Activated CD4-positive, alpha-beta T cell treated with anti-CD3 and anti-CD28 coated beads, Interleukin-2, amount 50 U/mL, for 4 hours (primary cell): ENCODE measurements at regions not wholly inside any gene's neighbourhood (a gene's known extent, or its start where the extent isn't known, plus 50 kb on each side); places are given as distances from the start of the nearest gene placed in this dataset.

ENCODE experiments used
- DNase-seq, 2 experiments: peaks; one replicate each; pipeline ENCODE4 v3.0.0-alpha.2; 2020

DNA sequence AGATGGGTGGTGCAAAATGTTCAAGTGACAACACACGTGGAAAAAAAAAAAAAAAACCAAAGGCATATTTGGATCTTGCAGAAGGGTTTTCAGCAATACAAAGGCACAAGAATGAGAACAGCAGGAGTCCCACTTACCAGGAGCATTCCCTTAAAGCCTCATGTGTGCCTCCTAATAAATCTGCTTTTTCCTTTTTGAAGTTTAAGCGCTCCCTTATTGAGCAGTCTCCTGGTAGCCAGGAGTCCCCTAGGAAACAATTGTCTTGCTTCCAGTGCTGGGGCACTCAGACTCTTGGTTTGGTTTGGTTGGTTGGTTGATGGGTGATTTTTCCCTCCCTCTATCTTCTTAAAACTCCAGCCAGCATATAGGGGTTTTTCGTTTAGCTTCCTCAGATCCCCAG, 321.8 kb upstream of the NFE2L3 start:
- DNase-seq, result no peak

DNA sequence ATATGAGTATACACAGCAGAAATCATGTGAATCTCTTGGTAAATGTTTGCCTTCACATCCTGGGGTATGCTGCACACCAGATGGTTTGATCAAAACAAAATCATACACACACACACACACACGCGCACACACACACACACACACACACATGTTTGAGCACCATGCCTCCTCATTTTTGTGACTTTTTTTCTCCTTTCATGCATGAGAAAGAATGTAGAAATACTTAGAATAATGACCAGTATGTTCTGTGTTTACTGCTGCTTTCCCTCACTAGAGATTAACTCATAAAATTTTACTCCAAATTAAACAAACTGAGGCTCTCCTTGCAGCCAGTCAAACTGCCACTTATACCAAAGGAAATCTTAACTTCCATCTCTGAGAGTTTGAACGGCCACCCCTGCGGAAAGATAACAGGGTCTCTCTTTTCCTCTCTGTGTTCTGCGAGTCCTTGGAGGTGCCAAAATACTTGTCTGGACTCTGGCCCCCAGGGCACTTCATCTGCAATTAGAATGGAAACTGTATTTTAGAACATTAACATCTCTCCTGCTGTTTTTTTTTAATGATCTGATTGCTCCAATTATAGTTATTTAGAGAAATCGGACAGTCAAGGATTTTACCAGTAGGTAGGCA, 320.8 kb upstream of the NFE2L3 start:
- no peak for DNase-seq

DNA sequence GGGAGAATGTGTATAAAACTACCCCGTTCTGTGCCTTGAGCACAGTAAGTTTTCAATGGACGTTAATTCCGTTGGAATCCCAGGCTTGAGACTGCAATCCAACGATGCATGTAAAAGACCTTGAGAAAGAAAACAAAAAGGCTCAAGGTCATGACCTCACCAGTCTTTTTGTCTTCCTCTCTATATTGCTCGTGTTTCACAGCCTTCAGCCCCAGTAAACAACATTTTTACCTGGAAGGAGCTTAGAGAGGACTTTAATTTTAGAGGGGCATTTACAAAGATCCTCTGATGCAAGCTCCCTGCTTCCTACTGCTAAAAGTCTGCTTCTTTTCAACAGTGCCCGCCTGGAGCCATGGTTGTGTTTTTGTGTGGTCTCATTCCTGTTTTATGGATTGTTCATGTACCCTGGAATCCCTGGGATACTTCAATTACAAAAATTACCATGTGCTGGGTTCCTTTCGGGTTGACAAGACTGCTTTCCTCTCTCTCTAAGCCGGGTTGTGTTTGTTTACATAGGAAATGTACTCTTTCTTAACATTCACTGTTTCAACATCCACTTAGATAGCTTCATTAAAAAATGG, 320.1 kb upstream of the NFE2L3 start:
- DNase-seq, result no peak

DNA sequence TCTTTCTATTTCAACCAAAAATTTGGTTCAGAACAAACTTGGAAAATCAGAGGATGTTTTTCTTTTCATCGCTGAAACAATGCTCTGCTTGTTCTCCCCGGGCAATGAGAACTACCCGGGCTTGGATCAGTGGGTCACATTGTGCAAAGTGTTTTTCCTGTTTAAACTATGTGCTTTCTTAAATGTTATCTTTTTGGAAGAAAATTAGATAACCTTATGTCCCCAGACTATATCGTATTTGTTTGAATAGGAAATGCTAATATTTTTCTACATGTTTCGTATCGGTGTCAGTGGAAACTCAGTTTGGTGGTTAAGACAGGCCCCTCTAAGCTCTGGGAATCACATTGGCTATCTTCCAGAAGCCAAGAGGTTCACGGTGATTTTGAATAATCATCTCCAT, 319.5 kb upstream of the NFE2L3 start:
- no peak for DNase-seq

DNA sequence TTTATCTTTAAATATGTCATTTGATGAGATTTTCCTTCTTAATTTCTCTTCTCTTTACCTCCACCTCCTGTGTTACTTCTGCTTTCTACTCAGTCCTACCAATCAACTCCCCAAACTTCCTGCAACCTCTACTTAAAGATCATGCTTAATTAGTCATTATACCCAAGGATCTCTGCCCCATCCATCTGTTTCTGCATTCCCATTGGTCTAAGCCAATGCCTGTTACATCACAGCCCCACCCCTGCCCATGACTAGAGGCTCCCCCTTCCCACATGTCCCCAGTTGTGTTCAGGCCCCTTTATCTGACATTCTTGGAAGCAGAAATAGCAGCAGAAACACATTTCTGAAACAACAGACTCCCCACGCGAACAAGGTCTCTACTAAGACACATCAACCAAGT, 319.1 kb upstream of the NFE2L3 start:
- no peak for DNase-seq

DNA sequence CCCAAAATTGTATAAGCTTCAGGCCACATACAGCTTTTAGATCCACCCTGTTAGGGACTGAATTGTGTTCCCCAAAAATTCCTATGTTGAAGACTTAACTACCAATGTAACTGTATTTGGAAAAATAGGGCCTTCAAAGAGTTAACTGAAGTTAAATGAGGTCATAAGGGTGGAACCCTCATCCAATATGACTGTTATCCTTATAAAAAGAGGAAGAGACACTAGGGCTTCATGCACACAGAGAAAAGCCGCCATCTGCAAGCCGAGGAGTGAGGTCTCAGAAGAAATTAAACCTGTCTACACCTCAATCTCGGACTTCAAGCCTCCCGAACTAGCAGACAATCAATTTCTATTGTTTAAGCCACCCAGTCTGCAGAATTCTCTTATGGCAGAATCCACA, 317.9 kb upstream of the NFE2L3 start:
- no peak for DNase-seq

DNA sequence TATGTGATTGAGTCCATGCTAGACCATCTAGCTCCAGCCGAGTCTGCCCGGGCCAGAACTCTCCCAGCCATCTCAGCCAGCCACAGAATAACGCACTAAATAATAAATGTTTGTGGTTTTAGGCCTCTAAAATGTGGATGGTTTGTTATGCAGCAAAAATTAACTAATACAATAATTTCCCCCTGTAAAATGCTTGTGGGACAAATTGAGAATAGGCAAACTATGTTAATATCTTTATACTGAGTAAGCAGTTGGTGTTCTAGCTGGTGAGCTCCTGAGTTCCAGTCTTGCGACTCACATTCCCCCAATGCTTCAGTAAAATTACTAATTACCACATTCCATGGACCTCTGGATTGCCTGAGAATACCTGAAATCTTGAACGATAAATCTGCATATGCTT, 316.8 kb upstream of the NFE2L3 start:
- DNase-seq, result no peak

DNA sequence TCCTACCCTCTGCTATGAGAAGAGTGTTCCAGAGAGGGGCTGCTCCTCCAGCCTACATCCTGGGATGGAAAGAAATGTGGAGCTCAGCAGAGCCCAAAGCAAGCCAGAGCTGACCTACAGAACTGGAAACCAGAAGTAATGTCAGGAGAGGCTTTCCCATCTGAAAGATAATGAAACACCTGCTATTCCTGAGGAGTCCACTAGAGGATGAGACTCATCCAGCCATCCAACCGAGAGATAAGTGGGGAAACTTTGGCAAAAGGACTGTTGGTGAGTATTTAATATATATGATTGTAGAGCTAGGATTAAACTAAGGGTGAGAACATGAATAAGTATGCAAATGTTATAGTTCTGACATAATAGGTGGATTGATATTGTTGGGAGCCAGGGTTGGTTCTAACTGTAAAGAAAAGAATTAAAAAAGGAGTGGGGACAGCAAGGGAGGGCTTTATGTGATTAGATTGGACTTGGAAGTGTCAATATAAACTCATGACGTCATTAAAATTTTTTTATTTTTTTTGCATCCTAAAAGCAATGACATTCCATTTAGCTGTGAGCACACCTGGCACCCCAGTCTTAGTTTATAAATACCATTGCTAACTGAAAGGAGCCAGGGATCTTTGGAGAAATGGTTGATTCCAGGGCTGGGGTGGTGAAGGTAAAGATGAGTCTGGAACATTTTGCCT, 312.8 kb upstream of the NFE2L3 start:
- no peak for DNase-seq

DNA sequence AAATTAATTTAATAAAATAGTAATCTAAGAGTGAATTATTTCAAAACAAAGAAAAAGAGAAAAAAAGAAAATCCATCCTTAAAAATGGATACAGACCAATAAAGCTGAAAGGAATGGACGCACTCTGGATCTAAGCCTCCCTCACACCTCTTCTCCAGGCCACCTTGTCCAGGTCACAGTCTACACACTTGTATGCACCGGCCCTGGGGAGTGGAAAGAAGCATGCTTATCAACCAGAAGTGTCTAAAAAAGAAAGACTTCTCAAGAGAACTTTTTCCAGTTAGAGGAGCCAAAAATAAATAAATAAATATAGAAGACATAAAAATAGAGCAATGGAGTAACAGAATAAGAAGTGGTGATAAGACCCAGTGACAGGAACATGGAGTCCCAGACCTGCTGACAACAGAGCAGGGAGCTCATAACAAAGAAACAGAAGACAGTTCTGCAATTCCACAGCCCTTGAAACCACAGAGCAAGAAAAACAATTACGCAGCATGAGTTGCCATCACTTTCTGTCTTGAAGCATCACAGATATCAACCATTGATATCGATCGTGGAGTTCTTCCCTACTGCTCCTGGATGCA, 311.7 kb upstream of the NFE2L3 start:
- DNase-seq, result no peak

DNA sequence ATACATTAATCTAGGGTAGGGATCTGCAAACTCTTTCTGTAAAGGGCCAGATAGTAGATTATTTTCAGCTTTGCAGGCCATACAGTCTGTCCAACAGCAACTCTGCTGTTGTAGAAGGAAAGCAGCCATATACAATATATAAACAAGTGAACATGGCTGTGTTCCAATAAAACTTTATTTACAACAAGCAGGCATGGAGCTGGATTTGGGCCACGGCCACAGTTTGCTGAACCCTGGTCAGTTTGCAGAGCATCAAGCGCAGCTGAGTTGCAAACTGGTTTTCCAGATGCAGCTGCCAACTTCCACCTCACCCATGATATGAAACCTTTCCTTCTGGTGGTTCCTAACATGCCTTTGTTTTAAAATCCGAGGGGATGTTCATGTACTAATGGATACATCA, 310.4 kb upstream of the NFE2L3 start:
- no peak for DNase-seq

DNA sequence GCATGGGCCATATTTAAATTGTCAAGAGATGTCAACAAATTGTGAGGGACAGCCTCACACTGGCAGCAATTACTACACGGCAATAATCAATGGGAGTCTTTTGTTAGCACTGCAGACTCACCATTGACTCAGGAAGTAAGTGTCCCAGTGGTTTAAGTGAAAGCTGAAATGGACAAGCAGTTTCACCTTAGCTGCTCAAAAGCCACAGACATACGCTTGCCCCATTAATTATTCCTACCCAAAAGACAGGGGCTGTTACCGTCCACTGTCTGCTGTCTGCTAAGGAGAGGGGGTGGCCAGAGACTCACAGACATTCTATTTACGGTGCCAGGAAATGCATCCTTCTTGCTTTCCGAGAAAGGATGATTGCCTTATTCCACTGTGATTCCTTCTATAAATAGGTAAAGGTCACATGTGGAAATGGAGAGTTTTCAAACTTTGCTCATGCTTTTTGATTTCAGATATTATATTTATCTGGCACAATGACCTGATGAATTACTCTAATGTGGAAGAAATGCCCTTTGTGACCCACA, 309.7 kb upstream of the NFE2L3 start:
- DNase-seq, result no peak

DNA sequence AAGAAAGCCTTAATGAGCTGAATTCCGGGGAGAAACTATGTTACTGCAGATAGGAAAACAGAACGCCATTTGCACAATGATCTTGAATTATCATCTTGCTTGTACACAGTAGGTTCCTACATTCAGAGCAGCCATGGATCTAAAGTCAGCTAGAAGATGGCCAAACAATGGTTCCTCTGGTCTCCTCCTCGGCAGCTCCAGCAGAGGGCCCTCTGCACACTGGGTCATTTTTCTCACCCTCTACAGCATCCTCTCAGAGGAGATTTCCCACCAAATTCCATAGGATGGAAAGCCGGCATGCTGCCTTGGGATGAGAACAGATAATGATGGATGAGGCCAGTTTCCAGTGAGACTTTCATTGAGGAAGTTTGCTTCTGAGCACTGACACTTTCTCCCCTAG, 308.5 kb upstream of the NFE2L3 start:
- no peak for DNase-seq

DNA sequence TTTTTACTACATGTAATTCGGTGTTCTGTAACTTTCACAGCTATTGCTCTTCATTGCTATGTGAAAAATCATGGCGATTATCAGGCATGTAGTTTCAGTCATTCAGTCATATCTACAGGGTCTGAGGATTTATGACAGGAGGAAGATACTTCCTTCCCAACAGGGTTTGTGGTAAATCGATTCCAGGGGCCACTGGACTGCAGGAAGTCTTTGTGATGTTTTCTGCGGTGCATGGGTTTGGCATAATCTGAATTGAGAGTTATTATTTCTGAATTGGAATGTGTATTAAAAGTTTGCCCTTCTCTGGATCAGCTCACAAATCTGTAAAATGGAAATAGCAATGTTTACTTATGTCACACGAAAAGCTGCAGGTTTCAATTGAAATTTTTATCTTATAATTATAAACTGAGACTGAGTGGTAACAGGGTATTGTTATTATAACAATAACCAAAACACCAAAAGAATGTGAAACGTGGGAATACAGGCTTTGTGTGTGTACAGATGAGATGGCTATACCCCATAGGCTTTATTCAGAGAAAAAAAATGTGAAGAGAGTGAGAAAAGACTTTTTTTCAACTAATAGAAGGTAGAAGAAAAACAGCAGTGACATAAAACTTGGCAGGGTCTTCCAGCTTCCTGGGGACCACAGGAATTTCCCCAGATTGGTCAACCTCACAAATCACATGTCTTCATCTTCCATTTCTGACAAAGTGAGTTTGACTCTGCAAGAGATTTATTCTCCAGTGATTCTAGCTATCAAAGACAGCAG, 307.7 kb upstream of the NFE2L3 start:
- DNase-seq, result no peak

DNA sequence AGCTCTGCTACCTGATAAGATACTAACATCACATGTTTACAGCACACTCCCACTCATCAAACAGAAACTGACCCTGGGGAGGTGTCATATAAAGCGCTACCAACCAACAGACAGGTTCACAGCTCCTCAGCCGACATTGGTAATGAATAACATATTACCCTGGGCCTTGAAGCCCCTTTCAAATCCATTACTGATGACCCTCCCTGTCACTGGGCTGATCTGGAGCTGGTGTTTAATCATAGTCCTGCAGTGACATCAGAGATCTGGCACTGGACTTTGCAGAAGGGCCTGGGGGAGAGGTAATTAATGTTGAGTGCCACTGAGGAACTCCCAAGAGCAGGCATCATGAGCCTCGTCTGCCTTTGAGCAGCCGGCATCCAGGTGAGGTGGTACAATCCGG, 306.5 kb upstream of the NFE2L3 start:
- DNase-seq, result no peak

DNA sequence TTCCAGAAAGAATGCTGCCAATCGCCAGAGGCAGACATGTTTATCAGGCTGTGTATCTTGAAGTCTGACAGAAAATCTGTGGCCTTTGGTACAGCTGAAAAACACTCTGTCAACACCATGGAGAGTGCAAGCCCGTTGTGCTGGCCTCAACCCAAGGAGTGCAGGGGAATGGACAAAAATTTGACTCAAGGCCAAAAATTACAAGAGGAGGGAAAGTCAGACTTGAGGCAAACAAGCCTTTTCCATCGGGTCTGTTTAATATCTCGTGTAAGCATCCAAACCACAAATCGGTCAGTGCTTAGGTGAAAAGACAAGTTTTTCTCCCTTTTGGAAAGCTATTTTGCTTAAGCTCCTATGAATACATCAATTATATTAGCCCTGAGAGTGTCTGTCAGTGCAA, 305.3 kb upstream of the NFE2L3 start:
- DNase-seq, result no peak

DNA sequence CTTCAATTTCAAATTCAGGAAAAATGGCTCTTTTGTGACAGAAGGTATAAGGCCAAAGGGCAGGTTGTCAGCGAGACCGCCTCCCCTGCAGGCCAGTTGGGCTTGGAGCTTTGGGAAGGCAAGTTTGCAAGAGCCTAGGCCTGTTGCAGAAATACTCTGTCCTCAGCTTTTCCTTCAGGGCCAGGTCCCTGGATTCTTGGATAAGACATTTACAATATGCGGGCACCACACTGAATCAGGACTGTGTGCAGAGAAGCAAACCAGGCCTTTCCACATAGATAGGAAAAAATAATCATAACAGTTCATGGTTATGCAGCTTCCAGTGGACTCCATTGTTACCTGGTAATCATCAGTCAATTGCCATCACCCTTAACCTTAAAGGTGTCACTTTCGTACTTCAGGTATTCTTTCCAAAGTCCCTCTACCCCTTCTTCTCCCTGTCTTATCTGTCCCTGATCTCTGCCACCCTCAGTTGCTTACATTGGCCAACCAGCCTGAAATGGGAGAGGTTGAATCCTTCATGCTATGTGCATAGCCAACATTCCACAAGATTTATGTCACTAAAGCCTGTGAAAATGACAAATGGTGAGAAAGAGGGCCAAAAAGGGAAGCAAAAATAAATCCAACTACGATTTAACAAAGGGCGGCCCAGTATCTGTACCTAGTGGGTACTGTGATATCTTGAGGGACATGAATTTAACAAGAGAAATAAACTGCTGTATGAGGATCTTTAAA, 304.5 kb upstream of the NFE2L3 start:
- no peak for DNase-seq

DNA sequence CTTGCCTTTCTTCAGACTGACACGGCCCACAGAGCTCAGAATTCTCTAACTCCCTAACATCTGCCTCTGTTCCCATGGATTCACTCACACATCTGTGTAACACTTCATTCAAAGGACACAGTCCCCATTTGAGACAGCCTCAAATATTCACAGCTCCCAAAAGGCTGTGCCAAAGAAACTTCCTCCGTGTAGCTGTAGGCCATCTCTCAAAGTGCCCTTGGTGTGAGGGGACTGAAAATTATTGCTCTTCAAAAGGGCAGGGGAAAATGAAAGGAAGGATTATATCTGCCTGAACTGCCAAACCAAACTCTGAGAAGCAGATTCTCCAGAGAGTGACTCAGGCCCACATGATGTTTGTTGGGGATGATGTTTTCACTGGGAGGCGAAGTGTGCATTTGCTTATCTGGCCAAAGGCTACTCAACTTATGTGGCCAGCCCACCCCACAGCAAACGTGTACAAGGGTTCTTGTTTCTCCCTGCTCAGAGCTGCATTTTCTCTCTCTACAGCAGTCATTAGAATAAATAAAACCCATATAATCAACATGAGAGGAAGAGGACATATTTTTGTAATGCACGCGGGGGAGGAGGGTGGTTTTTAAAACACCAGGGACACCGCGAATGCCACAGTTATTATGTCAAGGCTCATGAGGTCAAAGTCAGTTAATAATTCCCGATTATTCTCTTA, 302.4 kb upstream of the NFE2L3 start:
- DNase-seq, result no peak

DNA sequence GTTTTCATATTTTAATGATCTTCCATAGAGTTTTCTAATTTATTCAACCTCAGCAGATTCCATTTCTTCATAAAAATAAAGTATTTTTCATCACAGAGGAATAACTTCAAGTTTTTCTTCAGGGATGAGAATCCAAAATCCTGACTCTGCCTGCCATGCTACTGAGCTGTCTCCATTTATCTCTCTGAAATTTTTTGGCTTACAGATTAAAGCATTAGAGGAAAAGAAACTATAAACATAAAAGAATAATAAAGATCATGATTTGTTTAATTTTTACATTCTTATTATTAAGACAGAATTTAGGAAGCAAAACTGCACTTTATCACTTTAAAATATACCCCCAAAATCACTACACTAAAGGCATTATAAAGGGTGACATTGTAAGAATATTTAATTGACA, 301.8 kb upstream of the NFE2L3 start:
- DNase-seq, result no peak

DNA sequence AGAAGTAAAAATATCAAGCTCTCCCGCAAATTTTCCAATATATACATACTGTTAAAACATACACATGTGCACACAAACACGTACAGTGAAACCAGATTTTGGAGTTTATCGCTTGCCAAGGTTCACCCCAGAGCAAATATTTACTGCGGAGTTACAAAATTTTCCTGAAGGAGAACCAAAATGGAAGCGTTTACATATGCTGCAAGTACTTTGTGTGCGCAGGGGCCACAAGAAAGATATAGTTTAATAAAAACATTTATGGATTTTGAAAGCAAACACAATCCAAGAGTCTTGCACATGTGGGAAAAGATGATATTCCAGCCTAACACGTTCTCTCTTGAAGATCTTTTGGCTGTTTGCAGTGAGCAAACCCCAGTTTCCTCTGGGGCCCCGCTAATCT, 301.3 kb upstream of the NFE2L3 start:
- no peak for DNase-seq

DNA sequence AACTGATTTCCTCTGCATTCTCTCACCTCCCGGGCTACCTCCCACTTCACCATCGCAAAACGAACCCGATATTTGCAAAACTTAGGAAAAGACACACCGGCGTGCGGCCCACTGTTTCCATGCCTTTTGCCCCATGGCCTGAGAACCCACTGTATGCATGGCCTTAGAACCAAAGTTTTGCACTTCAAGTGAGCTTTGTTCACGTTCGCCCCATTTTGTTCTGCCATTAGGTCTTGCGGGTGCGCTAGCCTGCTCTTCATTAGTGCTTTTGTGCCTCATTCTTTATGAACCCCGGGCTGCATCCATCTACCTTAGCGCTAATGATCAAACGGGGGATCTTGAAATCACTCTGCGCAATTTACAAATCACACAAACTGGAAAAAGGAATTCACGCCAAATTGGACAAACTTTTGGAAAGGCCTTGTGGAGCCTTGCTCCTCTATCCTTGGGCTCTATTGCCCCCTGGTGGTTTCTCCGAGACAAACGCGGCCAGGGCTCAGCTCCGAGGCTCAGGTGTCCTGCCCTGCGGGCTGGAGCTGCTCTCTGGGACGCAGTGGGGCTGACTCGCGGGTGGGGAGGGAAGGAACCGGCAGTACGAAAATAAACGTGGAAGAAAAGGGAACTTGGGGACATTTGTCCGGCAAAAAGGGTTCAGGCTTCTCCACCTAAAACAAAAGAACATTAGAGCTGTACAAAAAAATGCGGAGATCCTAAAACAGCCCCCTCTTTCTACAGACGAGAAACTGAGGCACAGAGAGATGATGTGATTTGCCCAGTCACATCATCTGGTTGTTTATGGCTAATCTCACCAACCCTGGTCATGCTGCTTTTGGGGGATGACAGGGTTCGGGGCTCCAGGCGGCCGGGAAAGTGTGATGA, 300.4 kb upstream of the NFE2L3 start:
- DNase-seq, result peak; percentile 37 to 38
